K562 (cell line): ENCODE measurements at regions not wholly inside any gene's neighbourhood (a gene's known extent, or its start where the extent isn't known, plus 50 kb on each side); places are given as distances from the start of the nearest gene placed in this dataset.

Experiments used
- ATAC-seq: fragments of 200-7000 bp; cut with Tn5 transposase; 3 replicates; pipeline ENCODE4 v1.9.1; 2020; ENCODE audit warnings: moderate library complexity
- BruUV-seq: library from RNA; stranded (reverse); fragments of 400-500 nt; replicated peaks from 2 replicates; lab custom pipeline; 2021; lab: Mats Ljungman, UMichigan
- CTCF ChIA-PET: fragments of 300-600 bp; formaldehyde crosslinking; extraction: SDS; loops from one replicate; lab custom pipeline; 2021; ENCODE audit warnings: low intra/inter-chr PET ratio; lab: Yijun Ruan, JAX
- POLR2A ChIA-PET: fragments of 300-600, 350-650 bp; sonication (Branson Sonifier 250); formaldehyde crosslinking; extraction: SDS; loops from one replicate; lab custom pipeline; 2021; ENCODE audit warnings: antibody characterized with exemption, inconsistent platforms; lab: Yijun Ruan, JAX
- DNase-seq, 4 experiments: peaks; one replicate each; pipeline versions ENCODE4 v3.0.0 to v3.0.0-alpha.2; 2011 to 2018; ENCODE audit warnings: low spot score in 3 of 4, mixed read lengths in 3 of 4; ENCODE audit errors: extremely low read depth in 1 of 4
- FAIRE-seq: peaks from 2 replicates; lab custom pipeline; 2011; peaks lifted over from hg19 to GRCh38; lab: Jason Lieb, UNC
- H2AFZ ChIP-seq: 2 replicates; pipeline ENCODE4 v1.6.0; 2011; ENCODE audit warnings: low read depth, low read length, control low read depth, inconsistent platforms
- H3K27ac ChIP-seq: fragments of 200-600 bp; 3 replicates; pipeline ENCODE4 v1.8.0; 2011; ENCODE audit warnings: low read depth, mild to moderate bottlenecking, control low read depth, inconsistent platforms, low read length, moderate library complexity, mixed read lengths; ENCODE audit errors: extremely low read depth
- H3K27me3 ChIP-seq, 2 experiments: fragments of 300-600 bp in 1 of 2; 2 replicates in 1 of 2; 3 replicates in 1 of 2; pipeline versions ENCODE4 v1.6.0 to v1.8.0; 2011; ENCODE audit warnings: inconsistent platforms in 2 of 2, low read length in 2 of 2, mild to moderate bottlenecking in 1 of 2, mixed read lengths in 1 of 2, moderate library complexity in 1 of 2; ENCODE audit not compliant: control insufficient read depth in 2 of 2, insufficient read depth in 2 of 2
- H3K36me3 ChIP-seq: fragments of 300-600 bp; 3 replicates; pipeline ENCODE4 v1.8.0; 2011; ENCODE audit warnings: mild to moderate bottlenecking, low read length, inconsistent platforms; ENCODE audit not compliant: control insufficient read depth, insufficient read depth
- H3K4me1 ChIP-seq, 2 experiments: fragments of 200-600 bp in 1 of 2; replicated peaks in 1 of 2; 2 replicates in 1 of 2; 3 replicates in 1 of 2; pipeline versions ENCODE4 v1.5.1 to v1.8.0; 2011; ENCODE audit warnings: inconsistent platforms in 2 of 2, low read length in 2 of 2, mild to moderate bottlenecking in 1 of 2, mixed read lengths in 1 of 2, moderate library complexity in 1 of 2; ENCODE audit not compliant: control insufficient read depth in 2 of 2, insufficient read depth in 2 of 2
- H3K4me2 ChIP-seq: 2 replicates; pipeline ENCODE4 v1.6.1; 2011; ENCODE audit warnings: low read length, control low read depth, inconsistent platforms, mixed read lengths; ENCODE audit not compliant: insufficient read depth
- H3K4me3 ChIP-seq: fragments of 200-600 bp; sonication (generic), shearing (Covaris generic); 2 replicates; pipeline ENCODE4 v1.5.1; 2016; ENCODE audit warnings: control low read depth, inconsistent platforms
- H3K79me2 ChIP-seq: fragments of 200-600 bp; 3 replicates; pipeline ENCODE4 v1.8.0; 2011; ENCODE audit warnings: low read length, inconsistent platforms; ENCODE audit not compliant: control insufficient read depth, insufficient read depth
- H3K9ac ChIP-seq, 2 experiments: 2 replicates each; pipeline versions ENCODE4 v1.6.0 to v1.6.1; 2011; ENCODE audit warnings: low read depth in 2 of 2, low read length in 2 of 2, control low read depth in 1 of 2, inconsistent platforms in 1 of 2, mild to moderate bottlenecking in 1 of 2, mixed read lengths in 1 of 2; ENCODE audit not compliant: insufficient read depth in 1 of 2
- H3K9me1 ChIP-seq: one replicate; pipeline ENCODE4 v1.6.0; 2011; ENCODE audit warnings: inconsistent platforms, mild to moderate bottlenecking, low read length, moderate library complexity; ENCODE audit not compliant: control insufficient read depth, insufficient read depth
- H3K9me3 ChIP-seq: replicated peaks from 2 replicates; pipeline ENCODE4 v1.5.1; 2011; ENCODE audit warnings: low read depth, low read length, inconsistent platforms; ENCODE audit not compliant: control insufficient read depth, insufficient read depth
- H4K20me1 ChIP-seq: replicated peaks from 2 replicates; pipeline ENCODE4 v1.6.1; 2011; ENCODE audit warnings: low read length, inconsistent platforms, mixed read lengths; ENCODE audit not compliant: control insufficient read depth, insufficient read depth
- NRF1 ChIP-seq, 2 experiments: fragments of 450-650 bp; IDR thresholded peaks in 1 of 2; conservative IDR thresholded peaks in 1 of 2; 2 replicates each; pipeline ENCODE4 v1.6.1; 2014; ENCODE audit warnings: mild to moderate bottlenecking in 2 of 2
- SNAPC5 ChIP-seq: fragments of 250-450 bp; sonication (Bioruptor Pico); IDR thresholded peaks from 2 replicates; pipeline ENCODE4 v1.8.0; 2021; ENCODE audit warnings: moderate library complexity, mild to moderate bottlenecking, inconsistent platforms
- ZBTB43 ChIP-seq: sonication (generic); formaldehyde crosslinking; IDR thresholded peaks from 2 replicates; pipeline ENCODE4 v1.8.0; 2023; ENCODE audit warnings: mild to moderate bottlenecking, missing genetic modification reagents
- ZNF639 ChIP-seq, 2 experiments: fragments of 200-800 bp in 1 of 2; sonication (Bioruptor generic) in 1 of 2; sonication (generic) in 1 of 2; formaldehyde crosslinking in 1 of 2; IDR thresholded peaks in 1 of 2; conservative IDR thresholded peaks in 1 of 2; 2 replicates each; pipeline versions ENCODE4 v1.5.0 to v1.6.1; 2016 to 2020; ENCODE audit warnings: missing compliant biosample characterization in 1 of 2, missing genetic modification characterization in 1 of 2, missing genetic modification reagents in 1 of 2
- ZNF75A ChIP-seq: fragments of 450-650 bp; formaldehyde crosslinking; IDR thresholded peaks from 2 replicates; pipeline ENCODE4 v1.4.0; 2020; ENCODE audit warnings: mild to moderate bottlenecking
- WGBS: fragments of 100-300 bp; shearing (Covaris generic); methylation state at CpG from one replicate; pipeline ENCODE4 v1.1.6; 2016; ENCODE audit warnings: low coverage, mixed read lengths; ENCODE audit not compliant: insufficient coverage; ENCODE audit errors: missing lambda C conversion rate; 5-methylcytosine and 5-hydroxymethylcytosine counted together
- in situ Hi-C: fragments of 300-500 bp; cut with MboI; formaldehyde crosslinking; loops from 4 replicates; pipeline ENCODE4 v1.15.0; 2018; ENCODE audit warnings: inconsistent platforms, mixed read lengths
- intact Hi-C: fragments of 100-400 bp; cut with micrococcal nuclease; formaldehyde crosslinking; loops from 2 replicates; pipeline ENCODE4 v1.14.2; 2022

- intact Hi-C loops, result no loop called here
- H3K36me3 ChIP-seq, result no peaks in the 10 kb centered on the region
These were observed 66.7 kb upstream of the TSHZ2 start for GRCh38 chr20:52905241-52905994.

More at GRCh38 chr20:52905241-52905994, 66.7 kb upstream of the TSHZ2 start:
- Histone ChIP-seq H3K27ac (no peak overlapping the region), H3K4me2 (no peak overlapping the region), H4K20me1 (no peaks in the 10 kb centered on the region), H3K79me2 (no peaks in the 10 kb centered on the region), H3K9ac (no peak overlapping the region), H3K27me3 (no peaks in the 10 kb centered on the region), H3K4me3 (no peak overlapping the region), H3K9me3 (no peaks in the 10 kb centered on the region), H3K9me1 (no peaks in the 10 kb centered on the region), H2AFZ (no peak overlapping the region), H3K4me1 (no peaks in the 10 kb centered on the region)
- FAIRE-seq, result no peak
- CTCF ChIA-PET, result no interaction called here
- no TSS peak for BruUV-seq
- no peak for DNase-seq
- TF ChIP-seq NRF1 (conservative IDR thresholded peaks at IDR 0.05 in 1 of 2, IDR thresholded peaks at IDR 0.05 in 1 of 2) (no peak), ZNF75A (CRISPR knock-in tag) (no peak), ZNF639 (CRISPR knock-in tag; conservative IDR thresholded peaks at IDR 0.05 in 1 of 2, IDR thresholded peaks at IDR 0.05 in 1 of 2) (no peak), ZBTB43 (CRISPR knock-in tag) (no peak), SNAPC5 (CRISPR knock-in tag) (no peak)
- no peak for ATAC-seq
- 3% methylated on average over 8 of the region's 8 CpGs for WGBS
- in situ Hi-C loops, result no loop called here
- POLR2A ChIA-PET, result no interaction called here
